GM18502 (cell line): ENCODE measurements at regions not wholly inside any gene's neighbourhood (a gene's known extent, or its start where the extent isn't known, plus 50 kb on each side); places are given as distances from the start of the nearest gene placed in this dataset.

Experiments used
- ATAC-seq: cut with Tn5 transposase; IDR thresholded peaks from one replicate; pipeline ENCODE4 v1.9.1; 2021; ENCODE audit warnings: mild to moderate bottlenecking; ENCODE audit not compliant: unreplicated experiment, poor library complexity

GRCh38 chr6:115729036-115729435, 331.7 kb downstream of the FRK start:
- ATAC-seq = no peak

GRCh38 chr6:115728171-115728570, 332.5 kb downstream of the FRK start:
- ATAC-seq = no peak

GRCh38 chr6:115721564-115721963, 339.1 kb downstream of the FRK start:
- no peak for ATAC-seq

- no peak for ATAC-seq
Measured at GRCh38 chr6:115720900-115721299, 339.8 kb downstream of the FRK start.

GRCh38 chr6:115717472-115717871, 343.2 kb downstream of the FRK start:
- peak; percentile 52 for ATAC-seq

- peak; percentile 98 for ATAC-seq
Measured at GRCh38 chr6:115717062-115717461, 343.6 kb downstream of the FRK start.

GRCh38 chr6:115712291-115712961, 348.3 kb downstream of the FRK start:
- no peak for ATAC-seq

- no peak for ATAC-seq
Measured at GRCh38 chr6:115708850-115709249, 351.8 kb downstream of the FRK start.

GRCh38 chr6:115706981-115707380, 353.7 kb downstream of the FRK start:
- ATAC-seq = no peak

- ATAC-seq = no peak
Measured at GRCh38 chr6:115706324-115706723, 354.4 kb downstream of the FRK start.

GRCh38 chr6:115704028-115704427, 356.7 kb downstream of the FRK start:
- no peak for ATAC-seq

GRCh38 chr6:115691433-115691832, 369.3 kb downstream of the FRK start:
- no peak for ATAC-seq

- ATAC-seq = no peak
Measured at GRCh38 chr6:115690854-115691253, 369.8 kb downstream of the FRK start.

GRCh38 chr6:115681978-115682775, 378.5 kb downstream of the FRK start:
- no peak for ATAC-seq

- no peak for ATAC-seq
Measured at GRCh38 chr6:115680621-115681020, 380.1 kb downstream of the FRK start.

- no peak for ATAC-seq
Measured at GRCh38 chr6:115677198-115677597, 383.5 kb downstream of the FRK start.

- ATAC-seq = no peak
Measured at GRCh38 chr6:115675443-115675842, 385.2 kb downstream of the FRK start.

- no peak for ATAC-seq
Measured at GRCh38 chr6:115668781-115669180, 391.9 kb downstream of the FRK start.

GRCh38 chr6:115668211-115668610, 392.5 kb downstream of the FRK start:
- no peak for ATAC-seq

- no peak for ATAC-seq
Measured at GRCh38 chr6:115667478-115668026, 393.1 kb downstream of the FRK start.

GRCh38 chr6:115666997-115667396, 393.7 kb downstream of the FRK start:
- no peak for ATAC-seq

GRCh38 chr6:115665310-115665709, 395.4 kb downstream of the FRK start:
- ATAC-seq = no peak
